Aorta (tissue), 5 donors: ENCODE measurements at regions not wholly inside any gene's neighbourhood (a gene's known extent, or its start where the extent isn't known, plus 50 kb on each side); places are given as distances from the start of the nearest gene placed in this dataset.
"Not testable (repeated sequence)": the region's sequence is repeated elsewhere in the genome, so short reads cannot be mapped to it uniquely, and the experiment has no call there.

ENCODE experiments used
- ATAC-seq: fragments of 200-7000 bp; cut with Tn5 transposase; one replicate; pipeline ENCODE4 v1.9.1; 2022; ENCODE audit warnings: moderate library complexity; ENCODE audit not compliant: low FRiP score
- DNase-seq, 2 donors: peaks; one replicate each; pipeline ENCODE4 v3.0.0-alpha.2; 2020
- H3K27ac ChIP-seq, 2 donors: one replicate each; pipeline ENCODE4 v1.5.1; 2013; ENCODE audit warnings: low read length in 2 of 2, mild to moderate bottlenecking in 2 of 2, moderate library complexity in 2 of 2, control low read depth in 1 of 2, inconsistent platforms in 1 of 2, low read depth in 1 of 2
- H3K27me3 ChIP-seq, 2 donors: one replicate each; pipeline ENCODE4 v1.6.1; 2013; ENCODE audit warnings: control low read depth in 1 of 2, low read length in 1 of 2, mild to moderate bottlenecking in 1 of 2, moderate library complexity in 1 of 2; ENCODE audit not compliant: insufficient read depth in 2 of 2, control insufficient read depth in 1 of 2
- H3K36me3 ChIP-seq, 2 donors: one replicate each; pipeline ENCODE4 v1.6.1; 2013; ENCODE audit warnings: control low read depth in 1 of 2, low read length in 1 of 2, mild to moderate bottlenecking in 1 of 2; ENCODE audit not compliant: insufficient read depth in 2 of 2, control insufficient read depth in 1 of 2
- H3K4me1 ChIP-seq, 2 donors: one replicate each; pipeline ENCODE4 v1.6.1; 2013; ENCODE audit warnings: low read length in 2 of 2, control low read depth in 1 of 2, mild to moderate bottlenecking in 1 of 2, moderate library complexity in 1 of 2; ENCODE audit not compliant: insufficient read depth in 2 of 2, control insufficient read depth in 1 of 2
- H3K4me3 ChIP-seq, 2 donors: one replicate each; pipeline ENCODE4 v1.5.1; 2013; ENCODE audit warnings: low read length in 2 of 2, control low read depth in 1 of 2, mild to moderate bottlenecking in 1 of 2
- H3K9me3 ChIP-seq: one replicate; pipeline ENCODE4 v1.6.1; 2013; ENCODE audit warnings: mild to moderate bottlenecking, low read length; ENCODE audit not compliant: control insufficient read depth
- WGBS, 2 donors: extraction: QIAGEN DNeasy Blood & Tissue Kit; methylation state at CpG; one replicate each; pipeline ENCODE4 v1.1.7; 2013; 5-methylcytosine and 5-hydroxymethylcytosine counted together
- intact Hi-C, 2 donors: fragments of 100-400 bp; cut with DNase I; formaldehyde crosslinking; loops; one replicate each; pipeline versions ENCODE4 v1.14.2 to v1.15.0; 2022
- donor health status: healthy with polysubstance abuse.
- donor health status: Bipolar disorder and iron deficiency.
- donor health status: DM: no; HTN: no; CAD: no.
- donor health status: DM: no; HTN: no; CAD: no.
- donor health status: DM: yes; HTN: yes; CAD: no.

GRCh38 chr7:131819891-131820290 is 263.5 kb upstream of the PODXL start:
- H3K9me3 ChIP-seq, result no peaks in the 10 kb centered on the region
- no peak overlapping the region for H3K4me3 ChIP-seq
- no peaks in the 10 kb centered on the region for H3K36me3 ChIP-seq
- 41 to 42% methylated on average over 4 of the region's 4 CpGs for WGBS, 2 donors
- H3K27me3 ChIP-seq, result no peaks in the 10 kb centered on the region
- no peak overlapping the region for H3K27ac ChIP-seq
- intact Hi-C loops, result no loop called here
- H3K4me1 ChIP-seq, result no peaks in the 10 kb centered on the region
- DNase-seq (no peak), ATAC-seq (no peak)

- no peaks in the 10 kb centered on the region for H3K27me3 ChIP-seq
- H3K4me3 ChIP-seq, result no peak overlapping the region
- no peak overlapping the region for H3K27ac ChIP-seq
- DNase-seq (no peak), ATAC-seq (no peak)
- no peaks in the 10 kb centered on the region for H3K36me3 ChIP-seq
- peaks cover 3% of the 10 kb centered on the region for H3K9me3 ChIP-seq
- H3K4me1 ChIP-seq, result no peaks in the 10 kb centered on the region
- intact Hi-C loops, result no loop called here
- WGBS, 2 donors, result 79 to 82% methylated on average over 6 of the region's 6 CpGs
Observed at GRCh38 chr7:131816391-131817007, 260.1 kb upstream of the PODXL start.

- intact Hi-C loops, result no loop called here
- ATAC-seq, result no peak
- 75 to 80% methylated on average over 2 of the region's 2 CpGs for WGBS, 2 donors
Observed at GRCh38 chr7:131808736-131809135, 252.3 kb upstream of the PODXL start.

GRCh38 chr7:131808156-131808555 is 251.7 kb upstream of the PODXL start:
- H3K4me1 ChIP-seq, DNase-seq, ATAC-seq, intact Hi-C loops, H3K4me3 ChIP-seq, H3K27me3 ChIP-seq, H3K9me3 ChIP-seq, H3K27ac ChIP-seq, H3K36me3 ChIP-seq: not testable (repeated sequence)
- 89% methylated on average over 8 of the region's 8 CpGs for WGBS, 2 donors

More at GRCh38 chr7:131808736-131809135, 252.3 kb upstream of the PODXL start:
- Histone ChIP-seq H3K4me1 (no peaks in the 10 kb centered on the region), H3K27ac (no peak overlapping the region), H3K9me3 (peaks cover 3% of the 10 kb centered on the region), H3K4me3 (no peak overlapping the region), H3K27me3 (no peaks in the 10 kb centered on the region), H3K36me3 (no peaks in the 10 kb centered on the region)
- DNase-seq, result no peak

GRCh38 chr7:131803816-131804215 is 247.4 kb upstream of the PODXL start:
- Histone ChIP-seq H3K27me3 (no peaks in the 10 kb centered on the region), H3K4me3 (no peak overlapping the region), H3K36me3 (no peaks in the 10 kb centered on the region), H3K27ac (no peak overlapping the region), H3K9me3 (no peaks in the 10 kb centered on the region), H3K4me1 (no peaks in the 10 kb centered on the region)
- ATAC-seq (no peak), DNase-seq (no peak)
- 62 to 63% methylated on average over 7 of the region's 7 CpGs for WGBS, 2 donors
- intact Hi-C loops, result no loop called here

GRCh38 chr7:131802195-131802864 is 245.9 kb upstream of the PODXL start:
- no peak for DNase-seq
- Histone ChIP-seq H3K36me3 (no peaks in the 10 kb centered on the region), H3K4me1 (no peaks in the 10 kb centered on the region), H3K27ac (no peak overlapping the region), H3K4me3 (no peak overlapping the region), H3K9me3 (no peaks in the 10 kb centered on the region), H3K27me3 (no peaks in the 10 kb centered on the region)
- 76 to 77% methylated on average over 9 of the region's 9 CpGs for WGBS, 2 donors
- intact Hi-C loops, result no loop called here
- no peak for ATAC-seq

- WGBS, 2 donors, result 24 to 36% methylated on average over 1 of the region's 1 CpG
- intact Hi-C loops, result no loop called here
- no peaks in the 10 kb centered on the region for H3K27me3 ChIP-seq
- no peak overlapping the region for H3K4me3 ChIP-seq
- no peaks in the 10 kb centered on the region for H3K4me1 ChIP-seq
- H3K27ac ChIP-seq, result no peak overlapping the region
- no peaks in the 10 kb centered on the region for H3K36me3 ChIP-seq
- no peak for ATAC-seq
- no peaks in the 10 kb centered on the region for H3K9me3 ChIP-seq
- DNase-seq, result no peak
Observed at GRCh38 chr7:131800531-131800930, 244.1 kb upstream of the PODXL start.

GRCh38 chr7:131800008-131800407 is 243.6 kb upstream of the PODXL start:
- 61 to 65% methylated on average over 6 of the region's 6 CpGs for WGBS, 2 donors
- no peak overlapping the region for H3K4me3 ChIP-seq

GRCh38 chr7:131797841-131798240 is 241.4 kb upstream of the PODXL start:
- no peaks in the 10 kb centered on the region for H3K9me3 ChIP-seq
- DNase-seq (no peak), ATAC-seq (no peak)
- WGBS, 2 donors, result 73% methylated on average over 4 of the region's 4 CpGs
- no peak overlapping the region for H3K4me3 ChIP-seq
- intact Hi-C loops, result no loop called here
- no peaks in the 10 kb centered on the region for H3K27me3 ChIP-seq
- no peak overlapping the region for H3K27ac ChIP-seq
- H3K4me1 ChIP-seq, result no peaks in the 10 kb centered on the region
- H3K36me3 ChIP-seq, result no peaks in the 10 kb centered on the region

More at GRCh38 chr7:131800008-131800407, 243.6 kb upstream of the PODXL start:
- no peak for DNase-seq
- Histone ChIP-seq H3K4me1 (no peaks in the 10 kb centered on the region), H3K27me3 (no peaks in the 10 kb centered on the region), H3K36me3 (no peaks in the 10 kb centered on the region), H3K9me3 (no peaks in the 10 kb centered on the region), H3K27ac (no peak overlapping the region)
- no peak for ATAC-seq
- intact Hi-C loops, result no loop called here
